HG03558 (cell line): ENCODE measurements at regions not wholly inside any gene's neighbourhood (a gene's known extent, or its start where the extent isn't known, plus 50 kb on each side); places are given as distances from the start of the nearest gene placed in this dataset.

ENCODE experiments used
- ATAC-seq: cut with Tn5 transposase; IDR thresholded peaks from one replicate; pipeline ENCODE4 v1.9.1; 2021; ENCODE audit warnings: moderate number of reproducible peaks; ENCODE audit not compliant: unreplicated experiment; ENCODE audit errors: extremely low read depth

- no peak for ATAC-seq
Observed at GRCh38 chr14:98375566-98375965, 896.4 kb downstream of the BCL11B start.

GRCh38 chr14:98379830-98380229, 892.2 kb downstream of the BCL11B start:
- no peak for ATAC-seq

- ATAC-seq, result no peak
Observed at GRCh38 chr14:98382662-98383061, 889.3 kb downstream of the BCL11B start.

GRCh38 chr14:98385851-98386250, 886.1 kb downstream of the BCL11B start:
- ATAC-seq, result no peak

GRCh38 chr14:98391061-98391460, 880.9 kb downstream of the BCL11B start:
- no peak for ATAC-seq

GRCh38 chr14:98393527-98393926, 878.5 kb downstream of the BCL11B start:
- no peak for ATAC-seq

- no peak for ATAC-seq
Observed at GRCh38 chr14:98404811-98405210, 867.2 kb downstream of the BCL11B start.

GRCh38 chr14:98408024-98408555, 863.9 kb downstream of the BCL11B start:
- ATAC-seq, result no peak

GRCh38 chr14:98408713-98409112, 863.3 kb downstream of the BCL11B start:
- ATAC-seq, result no peak

GRCh38 chr14:98411154-98411553, 860.8 kb downstream of the BCL11B start:
- ATAC-seq, result no peak

GRCh38 chr14:98412431-98412830, 859.6 kb downstream of the BCL11B start:
- ATAC-seq, result no peak

- no peak for ATAC-seq
Observed at GRCh38 chr14:98415766-98416165, 856.2 kb downstream of the BCL11B start.

GRCh38 chr14:98417001-98417400, 855.0 kb downstream of the BCL11B start:
- no peak for ATAC-seq

- ATAC-seq, result no peak
Observed at GRCh38 chr14:98428483-98428994, 843.5 kb downstream of the BCL11B start.

- ATAC-seq, result no peak
Observed at GRCh38 chr14:98433436-98433835, 838.6 kb downstream of the BCL11B start.

- no peak for ATAC-seq
Observed at GRCh38 chr14:98437113-98437512, 834.9 kb downstream of the BCL11B start.

- ATAC-seq, result no peak
Observed at GRCh38 chr14:98444077-98444476, 827.9 kb downstream of the BCL11B start.

GRCh38 chr14:98445718-98446117, 826.3 kb downstream of the BCL11B start:
- ATAC-seq, result no peak

GRCh38 chr14:98446508-98446907, 825.5 kb downstream of the BCL11B start:
- ATAC-seq, result no peak

GRCh38 chr14:98456231-98456630, 815.8 kb downstream of the BCL11B start:
- ATAC-seq, result no peak

- no peak for ATAC-seq
Observed at GRCh38 chr14:98458702-98459101, 813.3 kb downstream of the BCL11B start.

- no peak for ATAC-seq
Observed at GRCh38 chr14:98462908-98463307, 809.1 kb downstream of the BCL11B start.

GRCh38 chr14:98466807-98467206, 805.2 kb downstream of the BCL11B start:
- ATAC-seq, result no peak
